Mammary epithelial cell (primary cell): ENCODE measurements at regions not wholly inside any gene's neighbourhood (a gene's known extent, or its start where the extent isn't known, plus 50 kb on each side); places are given as distances from the start of the nearest gene placed in this dataset.

Experiments used
- CTCF ChIP-seq, 2 donors: IDR thresholded peaks in 1 of 2; conservative IDR thresholded peaks in 1 of 2; 2 replicates each; pipeline ENCODE4 v1.5.1; 2011 to 2012; ENCODE audit warnings: inconsistent platforms in 2 of 2, low read length in 2 of 2, mild to moderate bottlenecking in 2 of 2, control low read depth in 1 of 2, low read depth in 1 of 2; ENCODE audit not compliant: insufficient read depth in 1 of 2; ENCODE audit errors: extremely low read depth in 1 of 2
- EZH2 ChIP-seq: IDR thresholded peaks from 2 replicates; pipeline ENCODE4 v1.6.1; 2012; ENCODE audit warnings: low read length, inconsistent platforms, borderline replicate concordance

GRCh38 chr18:24991141-24992060, 360.6 kb downstream of the ZNF521 start:
- TF ChIP-seq CTCF (conservative IDR thresholded peaks at IDR 0.05 in 1 of 2, IDR thresholded peaks at IDR 0.05 in 1 of 2; ENCODE audit: extremely low read depth in 1 of 2, insufficient read depth in 1 of 2, low read depth in 1 of 2, low read length in 2 of 2) (no peak), EZH2 (no peak)
